ENCODE measurements at regions not wholly inside any gene's neighbourhood (a gene's known extent, or its start where the extent isn't known, plus 50 kb on each side); places are given as distances from the start of the nearest gene placed in this dataset.
"Not testable (repeated sequence)": the region's sequence is repeated elsewhere in the genome, so short reads cannot be mapped to it uniquely, and the experiment has no call there.

DNA sequence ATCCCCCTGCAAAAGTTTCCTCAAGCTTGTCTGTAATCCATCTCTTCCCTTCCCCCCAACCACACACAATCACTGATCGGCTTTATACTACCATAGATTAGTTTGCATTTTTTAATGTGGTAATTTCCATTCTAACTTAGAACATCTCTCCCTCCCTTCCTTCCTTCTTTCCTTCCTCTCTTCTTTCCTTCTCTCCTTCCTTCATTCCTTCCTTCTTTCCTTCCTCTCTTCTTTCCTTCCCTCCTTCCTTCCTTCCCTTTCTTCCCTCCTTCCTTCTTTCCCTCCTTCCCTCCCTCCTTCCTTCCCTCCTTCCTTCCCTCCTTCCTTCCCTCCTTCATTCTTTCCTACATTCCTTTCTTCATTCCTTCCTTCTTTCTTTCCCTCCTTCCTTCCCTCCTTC, 166.2 kb upstream of the MSX2 start:
- H3K27ac Mint-ChIP-seq: no peak overlapping the region
- no peaks in the 10 kb centered on the region for H3K36me3 Mint-ChIP-seq (ENCODE audit: low read depth)
- H3K9me3 Mint-ChIP-seq: no peaks in the 10 kb centered on the region
- no peaks in the 10 kb centered on the region for H3K4me1 Mint-ChIP-seq (ENCODE audit: low read depth)
- no peak overlapping the region for H3K4me3 Mint-ChIP-seq
- no peaks in the 10 kb centered on the region for H3K27me3 Mint-ChIP-seq (ENCODE audit: low read depth)
- no peak for DNase-seq (ENCODE audit: low spot score)

DNA sequence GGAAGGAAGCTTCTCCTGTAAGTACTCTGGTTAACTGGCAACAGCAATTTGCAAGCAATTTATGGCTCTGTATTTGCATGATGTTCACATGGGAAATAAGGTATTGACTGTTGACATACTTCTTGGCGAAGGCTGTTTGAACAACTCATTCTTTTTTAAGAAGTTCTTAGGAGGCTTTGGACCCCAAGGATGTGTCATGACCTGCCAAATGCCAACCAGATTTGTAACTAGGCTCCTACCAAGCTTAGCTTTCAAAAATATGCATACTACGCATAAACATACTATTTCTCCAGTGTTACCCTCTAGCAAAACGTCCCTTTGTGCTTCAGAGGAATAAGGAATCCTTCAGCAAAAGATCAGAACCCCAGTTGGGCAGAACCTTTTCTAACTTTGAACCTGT, 165.2 kb upstream of the MSX2 start:
- no peak overlapping the region for H3K4me3 Mint-ChIP-seq
- H3K27ac Mint-ChIP-seq: no peak overlapping the region
- H3K27me3 Mint-ChIP-seq (ENCODE audit: low read depth): no peaks in the 10 kb centered on the region
- no peaks in the 10 kb centered on the region for H3K36me3 Mint-ChIP-seq (ENCODE audit: low read depth)
- no peak for DNase-seq (ENCODE audit: low spot score)
- H3K9me3 Mint-ChIP-seq: no peaks in the 10 kb centered on the region
- H3K4me1 Mint-ChIP-seq (ENCODE audit: low read depth): no peaks in the 10 kb centered on the region

DNA sequence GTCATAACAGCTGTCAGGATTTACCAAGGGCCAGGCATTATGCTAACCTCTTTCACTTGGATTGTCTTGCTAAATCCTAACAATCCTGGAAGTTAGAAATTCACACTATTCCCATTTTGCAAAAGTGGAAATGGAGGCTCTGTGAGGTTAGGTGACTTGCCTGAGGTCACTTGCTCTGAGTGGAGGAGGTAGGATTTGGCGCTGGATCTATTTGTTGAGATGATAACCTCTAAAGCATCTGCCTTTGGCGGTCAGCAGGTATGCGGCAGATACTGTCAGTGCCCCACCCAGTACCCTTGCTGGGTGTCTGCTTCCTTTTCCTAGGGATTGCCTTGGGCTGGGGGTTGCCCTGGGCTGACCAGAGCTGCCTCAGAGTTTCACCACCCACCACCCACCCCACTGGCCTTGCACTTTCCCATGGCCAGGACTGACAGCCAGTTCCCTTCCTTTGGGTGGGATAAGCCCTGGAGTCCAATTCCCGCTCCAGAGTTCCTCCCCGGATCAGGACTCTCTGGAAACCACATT, 164.8 kb upstream of the MSX2 start:
- Mint-ChIP-seq H3K27ac (no peak overlapping the region), H3K9me3 (no peaks in the 10 kb centered on the region), H3K4me3 (no peak overlapping the region), H3K36me3 (ENCODE audit: low read depth) (no peaks in the 10 kb centered on the region), H3K4me1 (ENCODE audit: low read depth) (no peaks in the 10 kb centered on the region), H3K27me3 (ENCODE audit: low read depth) (no peaks in the 10 kb centered on the region)
- DNase-seq (ENCODE audit: low spot score): no peak

DNA sequence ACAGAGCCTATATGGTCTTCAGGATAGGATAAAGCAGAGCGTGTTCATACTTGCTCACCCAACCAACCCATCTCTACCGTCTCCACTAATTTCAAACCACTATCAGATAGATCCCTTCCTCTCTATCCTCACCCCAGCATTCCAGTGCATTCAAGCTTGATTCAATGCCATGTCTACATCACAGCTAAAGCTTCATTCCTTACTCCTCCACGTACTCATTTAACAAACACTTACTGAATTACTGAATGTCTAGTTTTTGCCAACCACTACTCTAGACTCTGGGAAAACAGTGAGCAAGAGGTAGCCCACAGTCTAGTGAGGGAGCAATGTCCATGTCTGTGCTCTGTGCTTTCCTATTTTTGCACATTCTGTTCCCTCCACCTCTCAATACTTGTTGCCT, 163.5 kb upstream of the MSX2 start:
- no peaks in the 10 kb centered on the region for H3K36me3 Mint-ChIP-seq (ENCODE audit: low read depth)
- DNase-seq (ENCODE audit: low spot score): no peak
- H3K4me3 Mint-ChIP-seq: no peak overlapping the region
- H3K27me3 Mint-ChIP-seq (ENCODE audit: low read depth): no peaks in the 10 kb centered on the region
- no peaks in the 10 kb centered on the region for H3K4me1 Mint-ChIP-seq (ENCODE audit: low read depth)
- no peaks in the 10 kb centered on the region for H3K9me3 Mint-ChIP-seq
- H3K27ac Mint-ChIP-seq: no peak overlapping the region

DNA sequence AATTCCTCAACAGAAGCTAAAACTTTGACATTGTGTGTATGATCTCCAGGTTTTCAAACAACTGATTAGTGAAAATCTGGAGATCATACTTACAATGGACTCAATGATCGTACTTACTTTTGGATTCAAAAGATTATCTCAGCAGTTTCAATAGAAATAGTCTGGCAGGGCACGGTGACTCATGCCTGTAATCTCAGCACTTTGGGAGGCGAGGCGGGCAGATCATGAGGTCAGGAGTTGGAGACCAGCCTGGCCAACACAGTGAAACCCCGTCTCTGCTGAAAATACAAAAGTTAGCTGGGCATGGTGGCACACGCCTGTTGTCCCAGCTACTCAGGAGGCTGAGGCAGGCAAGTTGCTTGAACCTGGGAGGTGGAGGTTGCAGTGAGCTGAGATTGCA, 161.3 kb upstream of the MSX2 start:
- not testable (repeated sequence) for H3K4me3 Mint-ChIP-seq; H3K4me1 Mint-ChIP-seq (ENCODE audit: low read depth); H3K27me3 Mint-ChIP-seq (ENCODE audit: low read depth); H3K27ac Mint-ChIP-seq; H3K36me3 Mint-ChIP-seq (ENCODE audit: low read depth); DNase-seq (ENCODE audit: low spot score); H3K9me3 Mint-ChIP-seq

DNA sequence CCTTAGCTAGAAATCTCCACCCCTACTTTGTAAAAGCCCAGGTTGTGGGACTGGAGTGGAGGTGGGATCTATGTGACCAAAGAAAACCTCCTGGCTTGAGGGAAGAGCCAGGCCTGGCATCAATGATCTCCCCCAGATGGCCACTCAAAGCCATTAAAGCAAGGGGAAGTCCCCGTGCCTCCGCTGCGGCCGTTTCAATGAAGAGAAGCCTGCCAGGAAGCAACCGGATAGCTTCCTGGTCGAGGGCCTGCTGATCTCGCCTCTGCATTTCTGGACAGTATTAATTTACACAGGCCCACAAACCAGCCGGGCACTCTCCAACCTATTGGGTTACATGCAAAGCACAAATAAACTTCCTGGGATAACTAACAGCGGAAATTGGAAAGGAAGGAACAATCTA, 160.5 kb upstream of the MSX2 start:
- no peak overlapping the region for H3K27ac Mint-ChIP-seq
- H3K27me3 Mint-ChIP-seq (ENCODE audit: low read depth): no peaks in the 10 kb centered on the region
- no peaks in the 10 kb centered on the region for H3K9me3 Mint-ChIP-seq
- no peaks in the 10 kb centered on the region for H3K4me1 Mint-ChIP-seq (ENCODE audit: low read depth)
- no peak for DNase-seq (ENCODE audit: low spot score)
- H3K36me3 Mint-ChIP-seq (ENCODE audit: low read depth): no peaks in the 10 kb centered on the region
- H3K4me3 Mint-ChIP-seq: no peak overlapping the region

DNA sequence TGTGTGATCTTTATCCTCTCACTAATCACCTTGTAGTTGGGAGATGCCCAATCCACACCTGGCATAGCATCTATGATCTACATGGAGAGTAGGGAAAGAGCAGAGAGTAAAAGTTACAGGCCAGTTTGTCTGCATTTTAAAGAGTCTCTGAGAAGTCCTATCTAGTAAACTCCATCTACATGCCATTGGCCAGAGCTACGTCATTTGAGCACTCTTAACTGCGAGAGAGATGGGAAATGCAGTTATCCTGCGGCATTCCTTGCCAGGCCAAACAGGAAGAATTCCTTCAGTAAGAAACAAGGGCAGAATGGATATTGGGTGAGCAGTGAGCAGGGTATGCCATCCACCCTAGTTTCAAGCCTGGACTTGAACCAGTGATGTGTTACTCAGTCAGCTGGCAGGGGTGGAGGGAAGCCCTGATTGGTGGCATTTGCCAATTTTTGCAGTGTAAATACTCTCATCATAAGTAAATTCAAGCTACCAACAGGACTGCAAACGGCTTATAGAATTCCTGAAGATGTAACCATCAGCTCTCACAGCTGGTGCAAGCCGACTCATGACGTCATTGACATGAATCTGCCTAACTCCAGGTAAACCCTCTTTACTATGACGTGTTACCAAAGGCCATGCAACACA, 156.8 kb upstream of the MSX2 start:
- Mint-ChIP-seq H3K27ac (no peak overlapping the region), H3K4me3 (no peak overlapping the region), H3K9me3 (no peaks in the 10 kb centered on the region), H3K36me3 (ENCODE audit: low read depth) (no peaks in the 10 kb centered on the region), H3K27me3 (ENCODE audit: low read depth) (no peaks in the 10 kb centered on the region), H3K4me1 (ENCODE audit: low read depth) (no peaks in the 10 kb centered on the region)
- no peak for DNase-seq (ENCODE audit: low spot score)

DNA sequence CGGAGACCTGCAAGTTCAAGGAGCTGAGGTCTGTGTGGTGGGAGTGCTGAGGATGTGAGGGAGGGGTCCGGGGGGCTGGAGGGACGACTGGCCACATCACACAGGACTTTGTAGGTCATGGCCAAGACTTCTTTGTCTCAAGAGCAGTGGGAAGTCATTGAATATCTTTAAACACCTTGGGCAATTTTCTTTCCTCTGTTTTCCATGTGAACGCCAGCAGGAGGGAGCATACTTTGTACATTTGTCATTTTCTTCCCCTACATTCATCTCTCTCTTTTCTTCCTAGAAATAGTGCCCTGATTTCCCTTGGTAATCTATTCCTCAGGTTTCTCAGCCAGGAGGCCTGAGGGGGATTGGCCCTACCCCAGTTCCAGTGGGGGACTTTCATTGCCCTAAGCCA, 153.7 kb upstream of the MSX2 start:
- no peaks in the 10 kb centered on the region for H3K4me1 Mint-ChIP-seq (ENCODE audit: low read depth)
- DNase-seq (ENCODE audit: low spot score): no peak
- H3K36me3 Mint-ChIP-seq (ENCODE audit: low read depth): no peaks in the 10 kb centered on the region
- H3K27ac Mint-ChIP-seq: no peak overlapping the region
- H3K9me3 Mint-ChIP-seq: no peaks in the 10 kb centered on the region
- no peak overlapping the region for H3K4me3 Mint-ChIP-seq
- H3K27me3 Mint-ChIP-seq (ENCODE audit: low read depth): no peaks in the 10 kb centered on the region

DNA sequence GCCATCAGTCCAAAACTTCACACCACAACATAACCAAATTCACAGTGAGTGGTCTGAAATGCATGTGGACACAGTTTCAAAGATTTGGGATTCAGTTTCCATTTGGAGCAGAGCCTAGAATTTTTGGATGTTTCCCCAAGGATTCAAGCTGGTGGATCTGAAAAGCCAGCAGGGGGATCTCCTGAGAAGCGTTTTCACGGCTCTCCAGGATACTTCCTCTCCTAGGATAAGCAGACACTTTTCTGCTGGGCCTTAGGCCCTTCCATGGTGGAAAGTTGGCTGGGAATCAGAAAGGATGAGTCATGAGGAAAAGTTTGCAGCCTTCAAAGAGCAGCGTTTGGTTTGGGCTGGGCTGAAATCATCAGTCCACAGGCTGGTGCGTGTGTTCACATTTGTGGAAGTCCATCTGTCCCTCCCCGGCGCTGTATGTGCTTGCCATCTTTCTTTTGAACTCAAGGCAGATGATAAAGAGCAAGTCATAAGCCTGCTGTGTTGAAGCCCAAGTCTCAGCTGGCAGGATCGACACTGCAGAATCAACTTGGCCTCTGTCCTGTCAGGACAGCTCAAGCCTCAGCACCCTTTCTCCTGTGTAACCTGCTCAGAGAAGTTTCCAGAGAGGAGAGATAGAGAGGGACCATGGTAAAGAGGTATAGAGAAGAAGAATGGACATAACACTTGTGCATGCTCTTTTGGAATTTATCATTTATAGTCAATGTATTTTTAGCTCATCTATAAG, 152.6 kb upstream of the MSX2 start:
- H3K36me3 Mint-ChIP-seq (ENCODE audit: low read depth): no peaks in the 10 kb centered on the region
- H3K27me3 Mint-ChIP-seq (ENCODE audit: low read depth): no peaks in the 10 kb centered on the region
- no peaks in the 10 kb centered on the region for H3K4me1 Mint-ChIP-seq (ENCODE audit: low read depth)
- no peak overlapping the region for H3K4me3 Mint-ChIP-seq
- DNase-seq (ENCODE audit: low spot score): no peak
- H3K27ac Mint-ChIP-seq: no peak overlapping the region
- H3K9me3 Mint-ChIP-seq: no peaks in the 10 kb centered on the region

DNA sequence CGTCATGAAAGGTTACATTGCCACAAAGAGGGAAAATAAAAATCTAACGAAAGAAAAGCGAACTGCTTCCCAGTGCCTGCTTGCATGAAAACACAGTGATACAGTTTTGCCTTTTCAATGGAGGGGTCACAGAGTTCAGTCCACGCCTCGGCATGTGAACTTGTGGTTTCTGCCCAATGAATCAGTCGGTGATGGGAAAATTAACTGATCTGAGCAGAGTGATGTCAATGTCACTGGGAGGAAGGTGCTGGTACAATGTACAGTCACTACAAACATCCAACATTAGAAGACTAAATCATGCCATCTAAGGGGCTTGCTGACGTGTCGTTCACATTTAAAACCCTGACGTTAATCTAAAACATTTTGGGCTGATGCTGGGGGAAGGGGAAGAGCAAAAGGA, 151.8 kb upstream of the MSX2 start:
- Mint-ChIP-seq H3K36me3 (ENCODE audit: low read depth) (no peaks in the 10 kb centered on the region), H3K4me3 (no peak overlapping the region)
- DNase-seq (ENCODE audit: low spot score): no peak

DNA sequence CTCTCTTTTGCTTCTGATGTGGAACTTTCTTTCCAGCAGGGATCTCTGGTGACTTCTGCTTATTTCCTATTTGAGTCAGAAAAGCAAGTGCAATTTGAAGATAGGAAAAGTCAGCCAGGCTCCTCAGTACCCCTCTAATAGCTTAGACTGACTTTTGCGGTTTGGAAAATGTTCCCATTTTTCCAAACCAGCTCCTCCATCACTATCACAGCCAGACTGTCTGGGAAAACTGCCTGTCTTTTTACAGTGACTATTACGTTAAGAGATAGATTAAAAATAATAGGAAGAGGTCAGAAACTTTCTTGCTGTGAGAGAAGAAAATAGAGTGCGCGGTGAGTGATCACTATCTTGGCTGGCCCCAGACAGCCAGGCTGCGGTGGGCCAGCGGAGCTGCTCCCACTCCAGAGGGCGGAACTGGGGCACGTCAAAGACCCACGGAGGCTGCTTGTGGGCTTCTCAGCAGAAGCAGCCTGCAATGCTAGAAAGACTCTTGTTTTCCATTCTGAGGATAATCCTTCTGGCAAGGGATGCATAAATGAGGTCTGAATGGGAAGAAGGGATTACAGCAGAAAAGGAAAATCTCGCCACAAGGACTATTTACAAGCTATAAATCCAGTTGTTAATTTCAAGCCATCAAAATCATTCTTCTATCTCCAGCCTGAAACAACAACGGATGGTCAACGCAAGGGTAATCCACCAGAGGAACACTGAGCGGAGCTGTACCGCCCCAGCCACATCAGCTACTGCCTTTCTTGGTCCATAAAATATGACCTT, 151.0 kb upstream of the MSX2 start:
- no peak overlapping the region for H3K4me3 Mint-ChIP-seq
- no peaks in the 10 kb centered on the region for H3K9me3 Mint-ChIP-seq
- H3K4me1 Mint-ChIP-seq (ENCODE audit: low read depth): no peaks in the 10 kb centered on the region
- no peak for DNase-seq (ENCODE audit: low spot score)
- H3K36me3 Mint-ChIP-seq (ENCODE audit: low read depth): no peaks in the 10 kb centered on the region
- no peaks in the 10 kb centered on the region for H3K27me3 Mint-ChIP-seq (ENCODE audit: low read depth)
- H3K27ac Mint-ChIP-seq: no peak overlapping the region

More for the DNA sequence above, 151.8 kb upstream of the MSX2 start:
- H3K9me3 Mint-ChIP-seq: no peaks in the 10 kb centered on the region
- H3K4me1 Mint-ChIP-seq (ENCODE audit: low read depth): no peaks in the 10 kb centered on the region
- no peaks in the 10 kb centered on the region for H3K27me3 Mint-ChIP-seq (ENCODE audit: low read depth)
- no peak overlapping the region for H3K27ac Mint-ChIP-seq

DNA sequence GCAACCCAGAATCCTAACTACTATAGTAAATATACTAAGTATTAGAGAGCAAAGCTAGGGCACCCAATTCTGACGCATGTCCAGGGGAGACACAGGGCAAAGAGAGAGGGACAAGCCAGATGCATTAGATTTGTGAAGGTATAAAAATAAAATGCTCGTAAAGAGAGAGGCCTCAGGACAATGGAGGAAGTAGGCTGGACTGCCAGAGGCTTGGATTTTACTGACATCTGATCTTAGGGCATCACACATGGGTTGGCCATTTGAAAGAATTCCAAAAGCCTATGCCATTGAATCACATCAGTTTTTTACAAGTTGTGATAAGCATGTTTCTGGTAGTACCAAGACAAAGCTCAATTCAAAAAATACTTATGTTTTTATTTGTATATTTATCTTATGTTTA, 149.3 kb upstream of the MSX2 start:
- Mint-ChIP-seq H3K9me3 (no peaks in the 10 kb centered on the region), H3K27ac (no peak overlapping the region), H3K4me1 (ENCODE audit: low read depth) (no peaks in the 10 kb centered on the region)

DNA sequence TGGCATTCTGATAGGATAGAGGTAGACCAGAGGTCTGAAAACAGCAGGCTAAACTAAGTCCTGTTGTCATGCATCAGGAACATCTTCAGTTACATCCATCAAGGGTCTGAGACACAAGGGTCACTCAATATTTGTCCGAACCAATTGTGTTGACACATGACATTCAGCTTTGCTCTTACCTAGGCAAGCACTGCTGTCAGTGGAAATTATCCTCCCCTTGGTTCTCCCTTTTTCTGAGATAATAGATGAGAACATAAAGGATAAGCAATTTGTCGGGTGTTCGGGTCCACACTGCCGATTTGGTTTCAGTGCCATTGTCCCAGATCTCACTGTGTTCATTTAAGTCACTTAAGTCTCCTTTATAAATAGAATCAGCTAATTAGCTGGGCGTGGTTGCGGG, 148.3 kb upstream of the MSX2 start:
- Mint-ChIP-seq H3K27ac (no peak overlapping the region), H3K4me3 (no peak overlapping the region), H3K9me3 (no peaks in the 10 kb centered on the region)

More for the DNA sequence above, 149.3 kb upstream of the MSX2 start:
- no peak for DNase-seq (ENCODE audit: low spot score)
- Mint-ChIP-seq H3K27me3 (ENCODE audit: low read depth) (no peaks in the 10 kb centered on the region), H3K36me3 (ENCODE audit: low read depth) (no peaks in the 10 kb centered on the region), H3K4me3 (no peak overlapping the region)

DNA sequence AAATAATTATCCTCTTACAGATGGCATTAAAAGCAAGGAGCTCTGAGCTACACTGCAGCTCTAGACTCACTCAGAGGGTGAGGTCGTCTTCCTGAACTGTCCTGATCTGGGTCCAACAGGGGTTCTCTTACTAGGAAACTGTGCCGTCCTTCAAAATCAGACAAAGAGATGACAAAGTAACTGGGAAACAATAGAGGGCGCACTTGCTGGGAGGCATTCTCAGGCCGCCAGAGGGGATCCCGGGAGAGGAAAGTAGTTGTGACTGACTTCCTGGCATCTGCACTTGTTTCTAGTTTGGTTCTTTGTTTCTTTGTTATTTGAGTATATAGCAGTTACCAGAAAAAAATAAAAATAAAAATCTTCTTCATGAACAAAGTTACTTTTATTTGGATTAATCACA, 142.9 kb upstream of the MSX2 start:
- peaks cover 2% of the 10 kb centered on the region for H3K27me3 Mint-ChIP-seq (ENCODE audit: low read depth)
- no peaks in the 10 kb centered on the region for H3K4me1 Mint-ChIP-seq (ENCODE audit: low read depth)
- no peak overlapping the region for H3K4me3 Mint-ChIP-seq
- H3K27ac Mint-ChIP-seq: no peak overlapping the region
- no peak for DNase-seq (ENCODE audit: low spot score)
- peaks cover 2% of the 10 kb centered on the region for H3K9me3 Mint-ChIP-seq
- H3K36me3 Mint-ChIP-seq (ENCODE audit: low read depth): no peaks in the 10 kb centered on the region

More for the DNA sequence above, 148.3 kb upstream of the MSX2 start:
- Mint-ChIP-seq H3K27me3 (ENCODE audit: low read depth) (peaks cover 2% of the 10 kb centered on the region), H3K36me3 (ENCODE audit: low read depth) (no peaks in the 10 kb centered on the region), H3K4me1 (ENCODE audit: low read depth) (no peaks in the 10 kb centered on the region)
- no peak for DNase-seq (ENCODE audit: low spot score)
